Stimulated activated naive B cell treated with anti-CD40 and anti-IgM and Interleukin-4, amounts not matched to agents 10 μg/mL and 1 μg/mL and 100 μg/mL, for 72 hours (primary cell): ENCODE measurements at regions not wholly inside any gene's neighbourhood (a gene's known extent, or its start where the extent isn't known, plus 50 kb on each side); places are given as distances from the start of the nearest gene placed in this dataset.
"Not testable (repeated sequence)": the region's sequence is repeated elsewhere in the genome, so short reads cannot be mapped to it uniquely, and the experiment has no call there.

ENCODE experiments used
- ATAC-seq, 2 donors: fragments of 150-1000 bp; cut with Tn5 transposase; replicated peaks; 2 replicates each; pipeline ENCODE4 v1.10.0; 2021; ENCODE audit warnings: moderate library complexity in 1 of 2
- DNase-seq: peaks from one replicate; pipeline ENCODE4 v3.0.0; 2021
- H3K27ac Mint-ChIP-seq: one replicate; pipeline ENCODE4 v1.8.0; 2022; ENCODE audit warnings: mild to moderate bottlenecking, mixed read lengths
- H3K27me3 Mint-ChIP-seq, 2 donors: one replicate each; pipeline ENCODE4 v1.8.0; 2022; ENCODE audit warnings: mixed read lengths in 2 of 2
- H3K36me3 Mint-ChIP-seq, 2 donors: one replicate each; pipeline ENCODE4 v1.8.0; 2022; ENCODE audit warnings: mixed read lengths in 2 of 2, mild to moderate bottlenecking in 1 of 2
- H3K4me1 Mint-ChIP-seq, 2 donors: one replicate each; pipeline ENCODE4 v1.8.0; 2022; ENCODE audit warnings: mixed read lengths in 2 of 2, mild to moderate bottlenecking in 1 of 2
- H3K4me3 Mint-ChIP-seq, 2 donors: one replicate each; pipeline ENCODE4 v1.8.0; 2022; ENCODE audit warnings: mild to moderate bottlenecking in 2 of 2, mixed read lengths in 2 of 2, moderate library complexity in 1 of 2
- H3K9me3 Mint-ChIP-seq, 2 donors: one replicate each; pipeline ENCODE4 v1.8.0; 2022; ENCODE audit warnings: mixed read lengths in 2 of 2, mild to moderate bottlenecking in 1 of 2

- H3K27me3 Mint-ChIP-seq = no peaks in the 10 kb centered on the region
- DNase-seq (no peak), ATAC-seq (no peak)
- H3K36me3 Mint-ChIP-seq = no peaks in the 10 kb centered on the region
- no peak overlapping the region for H3K4me3 Mint-ChIP-seq
- H3K27ac Mint-ChIP-seq = no peak overlapping the region
- peaks cover 3 to 8% of the 10 kb centered on the region in 2 donors for H3K9me3 Mint-ChIP-seq
- H3K4me1 Mint-ChIP-seq = no peaks in the 10 kb centered on the region
Measured at GRCh38 chr4:159900562-159900961, 797.7 kb downstream of the RAPGEF2 start.

- no peak overlapping the region for H3K4me3 Mint-ChIP-seq
- H3K4me1 Mint-ChIP-seq = no peaks in the 10 kb centered on the region
- ATAC-seq = no peak
- no peak overlapping the region for H3K27ac Mint-ChIP-seq
- no peaks in the 10 kb centered on the region for H3K36me3 Mint-ChIP-seq
- no peak for DNase-seq
- no peaks in the 10 kb centered on the region for H3K27me3 Mint-ChIP-seq
- H3K9me3 Mint-ChIP-seq = peaks cover 3 to 4% of the 10 kb centered on the region in 2 donors
Measured at GRCh38 chr4:159902648-159903047, 799.8 kb downstream of the RAPGEF2 start.

- Mint-ChIP-seq H3K36me3 (no peaks in the 10 kb centered on the region), H3K4me3 (no peak overlapping the region), H3K9me3 (peaks cover 3 to 6% of the 10 kb centered on the region in 2 donors), H3K4me1 (no peaks in the 10 kb centered on the region), H3K27ac (no peak overlapping the region), H3K27me3 (no peaks in the 10 kb centered on the region)
- no peak for ATAC-seq
- no peak for DNase-seq
Measured at GRCh38 chr4:159904906-159905305, 802.0 kb downstream of the RAPGEF2 start.

GRCh38 chr4:159906051-159906450 lies 803.2 kb downstream of the RAPGEF2 start:
- no peak overlapping the region for H3K27ac Mint-ChIP-seq
- no peak overlapping the region for H3K4me3 Mint-ChIP-seq
- H3K9me3 Mint-ChIP-seq = peaks cover 3 to 6% of the 10 kb centered on the region in 2 donors

GRCh38 chr4:159906517-159906916 lies 803.6 kb downstream of the RAPGEF2 start:
- Mint-ChIP-seq H3K4me1 (no peaks in the 10 kb centered on the region), H3K4me3 (no peak overlapping the region), H3K27me3 (no peaks in the 10 kb centered on the region), H3K9me3 (peaks cover 3 to 6% of the 10 kb centered on the region in 2 donors), H3K27ac (no peak overlapping the region), H3K36me3 (no peaks in the 10 kb centered on the region)
- ATAC-seq = no peak
- no peak for DNase-seq

More at GRCh38 chr4:159906051-159906450, 803.2 kb downstream of the RAPGEF2 start:
- Mint-ChIP-seq H3K27me3 (no peaks in the 10 kb centered on the region), H3K36me3 (no peaks in the 10 kb centered on the region), H3K4me1 (no peaks in the 10 kb centered on the region)
- DNase-seq = no peak
- no peak for ATAC-seq

GRCh38 chr4:159910721-159911120 lies 807.8 kb downstream of the RAPGEF2 start:
- H3K27ac Mint-ChIP-seq = no peak overlapping the region
- H3K4me1 Mint-ChIP-seq = no peaks in the 10 kb centered on the region
- ATAC-seq (no peak), DNase-seq (no peak)
- H3K27me3 Mint-ChIP-seq = no peaks in the 10 kb centered on the region
- H3K9me3 Mint-ChIP-seq = peaks cover 2 to 6% of the 10 kb centered on the region in 2 donors
- H3K4me3 Mint-ChIP-seq = no peak overlapping the region
- H3K36me3 Mint-ChIP-seq = no peaks in the 10 kb centered on the region

- peaks cover 11 to 21% of the 10 kb centered on the region in 2 donors for H3K9me3 Mint-ChIP-seq
- H3K36me3 Mint-ChIP-seq = no peaks in the 10 kb centered on the region
- ATAC-seq (no peak), DNase-seq (no peak)
- H3K4me1 Mint-ChIP-seq = no peaks in the 10 kb centered on the region
- no peak overlapping the region for H3K4me3 Mint-ChIP-seq
- H3K27ac Mint-ChIP-seq = no peak overlapping the region
- H3K27me3 Mint-ChIP-seq = no peaks in the 10 kb centered on the region
Measured at GRCh38 chr4:159922119-159922518, 819.2 kb downstream of the RAPGEF2 start.

- Mint-ChIP-seq H3K36me3 (no peaks in the 10 kb centered on the region), H3K4me1 (no peaks in the 10 kb centered on the region), H3K9me3 (peaks cover 14 to 15% of the 10 kb centered on the region in 2 donors), H3K4me3 (no peak overlapping the region), H3K27me3 (no peaks in the 10 kb centered on the region), H3K27ac (no peak overlapping the region)
- DNase-seq = no peak
- ATAC-seq = no peak
Measured at GRCh38 chr4:159925770-159926169, 822.9 kb downstream of the RAPGEF2 start.

- Mint-ChIP-seq H3K4me1 (no peaks in the 10 kb centered on the region), H3K36me3 (no peaks in the 10 kb centered on the region), H3K27me3 (no peaks in the 10 kb centered on the region), H3K9me3 (peaks cover 16 to 19% of the 10 kb centered on the region in 2 donors), H3K27ac (no peak overlapping the region), H3K4me3 (no peak overlapping the region)
- DNase-seq = no peak
- no peak for ATAC-seq
Measured at GRCh38 chr4:159926871-159927270, 824.0 kb downstream of the RAPGEF2 start.

GRCh38 chr4:159927781-159928180 lies 824.9 kb downstream of the RAPGEF2 start:
- Mint-ChIP-seq H3K36me3 (no peaks in the 10 kb centered on the region), H3K4me1 (no peaks in the 10 kb centered on the region), H3K27ac (no peak overlapping the region), H3K4me3 (no peak overlapping the region), H3K9me3 (peaks cover 20 to 22% of the 10 kb centered on the region in 2 donors), H3K27me3 (no peaks in the 10 kb centered on the region)
- DNase-seq (no peak), ATAC-seq (no peak)

- not testable (repeated sequence) for H3K4me3 Mint-ChIP-seq, DNase-seq, H3K36me3 Mint-ChIP-seq, H3K27me3 Mint-ChIP-seq, H3K27ac Mint-ChIP-seq, H3K4me1 Mint-ChIP-seq, ATAC-seq
- peaks cover 14% of the 10 kb centered on the region in 2 donors for H3K9me3 Mint-ChIP-seq
Measured at GRCh38 chr4:159934602-159935001, 831.7 kb downstream of the RAPGEF2 start.

- no peaks in the 10 kb centered on the region for H3K4me1 Mint-ChIP-seq
Measured at GRCh38 chr4:159937595-159937994, 834.7 kb downstream of the RAPGEF2 start.

GRCh38 chr4:159939681-159940080 lies 836.8 kb downstream of the RAPGEF2 start:
- H3K9me3 Mint-ChIP-seq, H3K27me3 Mint-ChIP-seq, H3K4me1 Mint-ChIP-seq, H3K4me3 Mint-ChIP-seq, DNase-seq, H3K36me3 Mint-ChIP-seq, H3K27ac Mint-ChIP-seq, ATAC-seq: not testable (repeated sequence)

More at GRCh38 chr4:159937595-159937994, 834.7 kb downstream of the RAPGEF2 start:
- DNase-seq = no peak
- Mint-ChIP-seq H3K27ac (no peak overlapping the region), H3K27me3 (no peaks in the 10 kb centered on the region), H3K9me3 (peaks cover 6 to 7% of the 10 kb centered on the region in 2 donors), H3K36me3 (no peaks in the 10 kb centered on the region), H3K4me3 (no peak overlapping the region)
- peak; percentile 60 to 61 for ATAC-seq

- no peaks in the 10 kb centered on the region for H3K36me3 Mint-ChIP-seq
- ATAC-seq = no peak
- no peak overlapping the region for H3K27ac Mint-ChIP-seq
Measured at GRCh38 chr4:159941076-159941475, 838.2 kb downstream of the RAPGEF2 start.

GRCh38 chr4:159944477-159944876 lies 841.6 kb downstream of the RAPGEF2 start:
- H3K4me3 Mint-ChIP-seq = no peak overlapping the region
- H3K36me3 Mint-ChIP-seq = no peaks in the 10 kb centered on the region
- H3K27me3 Mint-ChIP-seq = no peaks in the 10 kb centered on the region
- DNase-seq = no peak
- no peaks in the 10 kb centered on the region for H3K4me1 Mint-ChIP-seq
- H3K27ac Mint-ChIP-seq = no peak overlapping the region
- no peak for ATAC-seq
- H3K9me3 Mint-ChIP-seq = no peaks in the 10 kb centered on the region

More at GRCh38 chr4:159941076-159941475, 838.2 kb downstream of the RAPGEF2 start:
- H3K9me3 Mint-ChIP-seq = no peaks in the 10 kb centered on the region
- no peak overlapping the region for H3K4me3 Mint-ChIP-seq
- H3K4me1 Mint-ChIP-seq = no peaks in the 10 kb centered on the region
- DNase-seq = no peak
- no peaks in the 10 kb centered on the region for H3K27me3 Mint-ChIP-seq
